HuH-7.5 (cell line): ENCODE measurements at regions not wholly inside any gene's neighbourhood (a gene's known extent, or its start where the extent isn't known, plus 50 kb on each side); places are given as distances from the start of the nearest gene placed in this dataset.

Experiments used
- DNase-seq: peaks from one replicate; pipeline ENCODE4 v3.0.0; 2011; ENCODE audit warnings: low spot score

DNA sequence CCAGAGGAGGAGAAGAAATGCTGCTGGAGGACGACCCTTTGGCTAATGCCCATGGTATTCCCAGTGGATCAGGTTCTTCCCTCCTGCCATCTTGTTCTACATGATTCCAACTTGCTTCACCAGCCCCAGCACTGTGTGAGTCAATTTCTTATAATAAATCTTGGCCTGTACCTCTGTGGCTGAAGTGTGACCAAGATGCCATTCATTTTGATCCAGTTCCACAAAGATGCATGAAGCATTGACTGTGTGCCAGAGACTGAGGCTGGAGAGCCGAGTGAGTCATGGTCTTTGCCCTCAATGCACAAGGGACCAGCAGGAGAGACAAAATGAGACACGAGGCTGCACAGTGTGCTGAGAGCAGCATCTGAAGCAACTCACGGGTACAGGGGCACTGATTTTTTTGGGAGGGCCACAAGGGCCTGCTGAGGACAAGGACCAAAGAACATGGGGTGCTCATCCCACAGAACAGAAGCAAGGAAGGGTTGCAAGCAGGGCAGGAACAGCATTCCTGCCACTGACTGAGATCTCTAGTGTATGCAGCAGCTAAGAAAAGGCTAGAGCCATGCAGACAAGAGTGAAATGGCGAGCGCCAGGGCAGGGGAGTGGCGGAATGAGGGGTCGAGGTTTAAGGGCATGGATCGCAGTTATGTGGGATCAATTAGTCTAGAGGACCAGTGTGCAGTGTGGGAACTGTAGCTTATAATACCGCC is 207.0 kb downstream of the THBS2 start:
- DNase-seq: no peak

DNA sequence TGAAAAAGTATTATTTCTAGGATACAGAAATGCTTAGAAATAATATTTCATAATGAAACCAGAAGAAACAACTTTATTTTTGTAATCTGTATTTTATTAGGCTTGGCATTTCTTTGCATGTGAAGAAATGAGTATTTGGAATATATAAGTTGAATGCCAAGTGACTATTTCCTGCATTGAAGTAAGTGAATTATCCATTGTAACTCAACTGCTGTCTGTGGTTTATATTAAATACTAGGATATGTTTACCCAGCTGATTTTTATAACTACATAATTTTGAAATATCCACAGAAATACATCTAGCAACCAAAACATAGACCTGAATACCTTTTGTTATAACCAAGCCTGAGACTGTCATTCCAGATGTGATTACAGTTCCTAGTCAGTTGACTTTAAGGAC is 207.6 kb downstream of the THBS2 start:
- no peak for DNase-seq

DNA sequence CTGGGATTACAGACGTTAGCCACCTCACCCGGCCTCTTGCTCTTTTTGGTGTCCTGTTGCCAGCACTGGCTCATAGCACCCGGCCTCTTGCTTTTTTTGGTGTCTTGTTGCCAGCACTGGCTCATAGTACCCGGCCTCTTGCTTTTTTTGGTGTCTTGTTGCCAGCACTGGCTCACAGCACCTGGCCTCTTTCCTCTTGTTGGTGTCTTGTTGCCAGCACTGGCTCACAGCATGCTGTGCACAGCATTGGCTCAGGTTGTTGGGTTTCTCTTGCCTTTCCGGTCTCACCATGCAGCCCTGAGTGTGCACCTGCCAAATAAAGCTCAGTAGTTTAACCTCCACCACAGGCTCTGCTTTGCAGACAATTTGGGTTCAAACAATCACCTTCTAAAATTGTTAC is 208.2 kb downstream of the THBS2 start:
- DNase-seq: no peak

DNA sequence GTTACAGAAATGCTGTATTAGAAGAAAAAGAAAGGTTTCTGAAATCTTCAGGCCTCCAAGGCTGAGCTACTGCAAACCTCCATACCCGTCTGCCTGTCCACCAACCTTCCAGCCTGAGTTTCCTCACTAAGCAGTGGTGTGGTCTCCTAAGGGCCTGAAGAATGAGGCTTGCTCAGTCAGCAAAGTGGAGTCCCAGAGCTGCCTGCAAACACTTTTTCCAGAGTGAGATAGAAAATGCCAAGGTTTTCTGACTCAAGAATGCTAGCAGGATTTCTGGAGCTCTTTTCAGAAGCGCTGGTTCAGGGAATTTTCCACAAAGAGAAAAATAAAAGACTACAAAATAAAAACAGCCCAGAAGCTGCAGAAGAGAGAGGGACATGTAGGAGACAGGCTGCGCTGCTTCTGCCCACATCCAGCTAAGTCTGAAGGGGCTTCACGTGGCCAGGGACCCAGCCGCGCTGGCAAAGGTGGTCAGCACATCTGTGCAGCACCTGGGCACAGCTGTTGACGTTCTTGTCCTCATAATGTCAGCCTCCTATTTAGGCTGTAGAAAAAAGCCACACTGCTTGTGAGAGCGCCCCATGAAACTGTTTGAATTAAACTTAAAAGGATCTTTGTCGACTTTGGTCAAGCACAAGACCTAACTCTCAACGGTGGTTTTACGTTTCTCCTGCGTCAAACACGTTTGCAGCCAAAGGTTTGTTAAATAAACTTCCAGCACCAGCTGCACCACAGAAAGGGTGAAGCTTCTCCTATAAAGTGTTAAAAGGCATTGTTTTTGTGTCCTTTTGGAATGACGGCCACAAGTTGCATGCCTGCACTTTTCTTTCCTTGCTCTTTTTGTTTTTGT is 209.0 kb downstream of the THBS2 start:
- DNase-seq: no peak

- DNase-seq: no peak
Measured at GRCh38 chr6:169042061-169042460, 211.6 kb downstream of the THBS2 start.

DNA sequence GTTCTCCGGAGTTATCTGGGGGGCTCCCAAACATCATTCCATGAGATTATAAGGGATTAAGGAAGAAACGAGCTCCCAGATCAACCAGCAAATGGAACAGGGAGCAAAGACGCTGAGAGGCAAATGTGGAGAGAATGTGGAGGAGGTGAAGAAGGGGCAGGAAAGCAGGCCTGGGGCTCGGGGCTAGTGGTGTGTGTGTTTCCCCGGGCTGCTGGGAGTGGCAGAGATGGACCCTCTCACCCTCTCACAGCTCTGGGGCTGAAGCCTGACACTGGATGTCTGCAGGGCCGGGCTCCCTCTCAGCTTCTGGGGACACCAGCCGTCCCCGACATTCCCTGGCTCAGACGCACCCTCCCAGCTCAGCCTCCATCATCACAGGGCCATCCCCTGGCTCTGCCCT is 212.6 kb downstream of the THBS2 start:
- no peak for DNase-seq

- DNase-seq: no peak
Measured at GRCh38 chr6:169038691-169039090, 215.0 kb downstream of the THBS2 start.

DNA sequence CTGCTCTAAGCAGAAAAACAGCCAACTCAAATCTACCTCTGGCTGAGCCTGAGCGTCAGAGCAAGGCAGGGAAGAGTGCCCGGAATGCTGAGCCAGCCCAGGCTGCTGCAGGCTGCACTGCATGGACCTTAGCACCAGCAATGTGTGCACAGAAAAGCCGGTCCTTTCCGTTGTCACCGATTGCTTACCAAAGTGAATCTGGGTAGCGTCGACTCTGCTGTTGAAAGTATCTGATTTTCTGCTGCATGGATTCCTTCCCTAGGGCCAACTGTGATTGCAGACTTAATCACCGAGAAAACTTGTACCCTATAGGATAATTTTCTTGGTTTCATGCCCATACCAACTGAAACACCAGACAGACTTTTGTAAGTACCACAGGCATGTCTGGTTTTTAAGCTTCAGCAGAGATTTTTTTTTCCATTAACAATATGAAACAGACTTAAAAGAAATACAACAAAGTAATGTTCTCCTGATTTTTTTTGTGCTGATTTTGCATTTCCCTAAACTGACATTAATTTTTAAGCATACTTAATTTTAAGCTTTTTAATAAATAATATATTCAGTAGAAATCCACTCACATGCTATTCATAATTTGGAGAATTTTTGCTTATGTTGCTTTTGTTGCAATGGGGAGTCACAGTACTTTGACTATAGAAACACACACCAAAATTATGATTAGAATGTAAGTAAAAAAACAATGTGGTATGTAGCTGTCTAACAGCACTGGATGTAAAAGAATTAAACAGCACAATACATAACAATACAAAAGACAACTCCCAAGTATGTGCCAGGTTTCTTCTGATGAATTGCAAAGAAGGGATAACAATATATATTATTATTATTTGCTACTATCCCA is 218.0 kb downstream of the THBS2 start:
- DNase-seq: no peak

GRCh38 chr6:169034516-169035167 is 219.0 kb downstream of the THBS2 start:
- DNase-seq: no peak

DNA sequence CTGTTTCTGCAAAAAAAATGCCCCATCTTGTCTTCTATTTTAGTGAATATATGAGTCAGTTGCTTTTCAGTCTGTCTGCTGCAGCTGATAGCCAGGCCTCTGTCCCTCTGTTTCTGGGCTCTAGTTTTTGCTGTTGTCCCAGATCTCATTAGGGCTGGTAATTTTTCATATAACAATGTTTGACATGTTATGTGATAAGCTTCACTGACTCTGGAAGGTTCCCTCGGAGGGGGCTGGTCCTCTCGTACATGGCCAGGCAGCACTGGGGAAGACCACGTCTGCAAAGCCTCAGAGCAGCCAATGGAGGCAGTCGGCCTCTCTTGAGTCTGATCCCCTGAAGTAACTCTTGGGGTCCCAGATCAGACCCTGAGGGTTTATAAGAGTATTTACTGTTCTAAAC is 223.8 kb downstream of the THBS2 start:
- DNase-seq: no peak

DNA sequence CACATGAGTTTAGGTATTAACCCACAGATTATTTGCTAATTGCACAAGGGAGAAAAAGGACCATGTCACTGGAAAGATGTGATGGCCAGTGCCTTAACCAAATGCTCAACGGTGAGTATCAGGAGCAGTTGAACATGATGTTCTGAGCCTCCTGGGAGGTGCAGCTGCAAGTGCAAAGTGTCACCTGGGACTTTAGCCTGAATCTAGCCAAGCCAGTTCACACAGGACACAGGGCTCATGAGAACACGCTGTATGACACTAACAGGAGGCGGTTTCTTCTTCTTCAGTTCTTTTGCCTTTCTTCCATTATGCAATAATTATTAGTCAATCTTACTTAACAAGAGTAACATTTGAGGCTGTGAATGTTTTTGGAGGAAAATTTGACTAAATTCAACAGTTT is 225.3 kb downstream of the THBS2 start:
- no peak for DNase-seq

GRCh38 chr6:169026175-169026574 is 227.5 kb downstream of the THBS2 start:
- DNase-seq: no peak

- no peak for DNase-seq
Measured at GRCh38 chr6:169024047-169024660, 229.5 kb downstream of the THBS2 start.

GRCh38 chr6:169023161-169023874 is 230.3 kb downstream of the THBS2 start:
- DNase-seq: no peak

- DNase-seq: no peak
Measured at GRCh38 chr6:169022079-169022478, 231.6 kb downstream of the THBS2 start.

DNA sequence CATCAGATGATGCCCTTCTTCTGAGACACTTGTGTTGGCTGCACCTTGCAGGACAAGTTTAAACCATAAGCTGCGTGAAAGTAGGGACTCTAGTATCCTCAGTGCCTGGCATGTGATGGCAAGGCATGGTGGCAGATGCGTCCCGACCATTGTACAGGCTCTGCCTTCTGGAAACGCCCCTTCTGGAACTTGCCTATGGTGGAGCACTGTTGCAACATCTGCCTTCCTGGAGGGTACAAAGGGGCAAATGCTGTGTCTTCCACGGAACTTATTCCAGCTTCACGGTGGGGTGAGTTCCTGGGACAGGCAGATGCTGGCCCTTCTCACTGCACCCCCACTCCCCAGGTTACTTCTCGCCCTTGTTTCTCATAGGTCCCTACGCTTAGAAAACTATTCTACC is 232.8 kb downstream of the THBS2 start:
- no peak for DNase-seq

DNA sequence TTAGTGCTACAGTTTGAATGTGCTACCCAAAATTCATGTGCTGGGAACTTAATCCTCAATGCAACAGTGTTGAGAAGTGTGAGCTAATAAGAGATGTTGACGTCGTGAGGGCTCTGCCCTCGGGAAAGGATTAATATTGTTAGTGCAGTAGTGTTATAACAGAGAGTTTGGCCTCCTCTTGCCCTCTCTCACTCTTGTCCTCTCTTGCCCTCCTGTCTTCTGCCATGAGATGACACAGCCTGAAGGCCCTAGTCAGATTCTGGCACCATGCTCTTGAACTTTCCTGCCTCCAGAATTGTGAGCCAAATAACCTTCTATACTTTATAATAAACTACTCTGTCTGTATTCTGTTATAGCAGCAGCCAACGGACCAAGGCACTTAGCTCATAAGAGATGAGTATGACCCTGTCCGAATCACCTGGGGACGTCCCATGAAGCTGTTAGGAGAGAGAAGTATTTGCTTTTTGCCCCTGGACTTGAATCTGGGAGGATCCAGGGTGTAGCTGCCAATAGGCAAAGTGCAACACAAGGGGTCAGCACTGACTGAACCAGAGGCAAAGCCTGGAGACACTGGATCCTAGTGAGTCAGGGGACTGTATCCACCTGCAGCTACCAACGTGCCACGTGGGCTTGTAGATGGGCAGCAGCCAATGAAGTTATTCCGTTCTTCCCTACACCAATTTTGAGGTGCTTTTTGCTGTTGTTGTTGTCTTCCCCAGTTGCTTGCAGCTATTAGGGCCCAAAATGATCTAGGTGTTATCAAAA is 233.7 kb downstream of the THBS2 start:
- no peak for DNase-seq

DNA sequence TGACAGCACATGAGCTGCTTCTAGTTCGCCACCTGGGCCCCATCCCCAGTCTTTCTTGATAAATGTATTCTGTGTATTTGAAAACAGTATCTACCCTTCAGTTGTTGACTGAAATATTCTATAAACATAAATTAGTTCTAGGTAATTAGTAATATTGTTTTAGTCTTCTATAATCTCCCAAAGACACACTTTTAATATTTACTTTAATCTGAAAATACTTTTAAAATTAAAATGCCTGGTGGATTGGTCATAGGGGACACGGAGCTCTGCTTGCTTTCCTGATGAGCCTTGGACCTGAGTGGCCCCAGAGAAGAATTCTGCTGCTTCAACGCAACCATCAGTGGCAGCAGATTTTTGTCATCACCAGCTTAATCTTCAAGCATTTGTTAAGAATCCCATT is 234.5 kb downstream of the THBS2 start:
- DNase-seq: no peak

DNA sequence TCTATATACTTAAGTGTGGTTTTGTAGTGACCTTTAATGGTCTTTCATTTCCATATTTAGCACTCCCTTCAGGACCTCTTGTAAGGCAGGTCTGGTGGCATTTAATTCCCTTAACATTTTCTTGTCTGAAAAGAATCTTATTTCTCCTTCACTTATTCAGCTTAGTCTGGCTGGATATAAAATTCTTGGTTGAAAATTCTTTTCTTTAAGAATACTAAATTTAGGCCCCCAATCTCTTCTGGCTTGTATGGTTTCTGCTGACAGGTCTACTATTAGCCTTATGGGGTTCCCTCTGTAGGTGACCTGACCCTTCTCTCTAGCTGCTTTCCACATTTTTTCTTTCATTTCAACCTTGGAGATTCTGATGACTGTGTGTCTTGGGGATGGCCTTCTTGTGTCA is 236.9 kb downstream of the THBS2 start:
- no peak for DNase-seq
